OCI-LY1 (cell line): ENCODE measurements at regions not wholly inside any gene's neighbourhood (a gene's known extent, or its start where the extent isn't known, plus 50 kb on each side); places are given as distances from the start of the nearest gene placed in this dataset.

Experiments
- EZH2 ChIP-seq: fragments of 200-600 bp; sonication (generic), shearing (Covaris generic); IDR thresholded peaks from 2 replicates; pipeline ENCODE4 v1.8.0; 2017; ENCODE audit warnings: borderline replicate concordance, mixed run types, mild to moderate bottlenecking, antibody characterized with exemption, low read length, moderate library complexity, mixed read lengths
- TF ChIP-seq, protein P1 (sequence below): fragments of 200-600 bp; sonication (generic), shearing (Covaris generic); IDR thresholded peaks from 2 replicates; pipeline ENCODE4 v1.5.1; 2017; ENCODE audit warnings: mild to moderate bottlenecking, antibody characterized with exemption, low read length, moderate library complexity, mixed read lengths

DNA sequence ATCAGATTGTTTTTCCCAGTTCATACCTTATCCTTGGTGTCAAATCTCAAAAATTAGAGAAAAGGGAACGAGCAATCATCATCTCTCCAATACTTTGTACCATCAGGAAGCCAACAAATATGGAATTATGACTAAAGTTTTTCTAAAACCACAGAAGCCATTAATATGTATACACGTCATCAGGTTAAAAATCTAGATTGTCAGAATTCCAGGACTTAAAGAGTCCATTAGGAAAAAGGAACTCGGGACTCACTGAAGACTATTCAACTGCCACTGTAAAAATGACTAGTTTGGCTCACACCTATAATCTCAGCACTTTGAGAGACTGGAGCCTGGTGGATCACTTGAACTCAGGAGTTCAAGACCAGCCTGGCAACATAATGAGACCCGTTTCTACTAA lies 344.4 kb upstream of the LRRC4C start:
- TF ChIP-seq, protein P1, sequence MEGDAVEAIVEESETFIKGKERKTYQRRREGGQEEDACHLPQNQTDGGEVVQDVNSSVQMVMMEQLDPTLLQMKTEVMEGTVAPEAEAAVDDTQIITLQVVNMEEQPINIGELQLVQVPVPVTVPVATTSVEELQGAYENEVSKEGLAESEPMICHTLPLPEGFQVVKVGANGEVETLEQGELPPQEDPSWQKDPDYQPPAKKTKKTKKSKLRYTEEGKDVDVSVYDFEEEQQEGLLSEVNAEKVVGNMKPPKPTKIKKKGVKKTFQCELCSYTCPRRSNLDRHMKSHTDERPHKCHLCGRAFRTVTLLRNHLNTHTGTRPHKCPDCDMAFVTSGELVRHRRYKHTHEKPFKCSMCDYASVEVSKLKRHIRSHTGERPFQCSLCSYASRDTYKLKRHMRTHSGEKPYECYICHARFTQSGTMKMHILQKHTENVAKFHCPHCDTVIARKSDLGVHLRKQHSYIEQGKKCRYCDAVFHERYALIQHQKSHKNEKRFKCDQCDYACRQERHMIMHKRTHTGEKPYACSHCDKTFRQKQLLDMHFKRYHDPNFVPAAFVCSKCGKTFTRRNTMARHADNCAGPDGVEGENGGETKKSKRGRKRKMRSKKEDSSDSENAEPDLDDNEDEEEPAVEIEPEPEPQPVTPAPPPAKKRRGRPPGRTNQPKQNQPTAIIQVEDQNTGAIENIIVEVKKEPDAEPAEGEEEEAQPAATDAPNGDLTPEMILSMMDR = no peak
- no peak for TF ChIP-seq EZH2
